Endothelial cell (in vitro differentiated cells): ENCODE measurements at regions not wholly inside any gene's neighbourhood (a gene's known extent, or its start where the extent isn't known, plus 50 kb on each side); places are given as distances from the start of the nearest gene placed in this dataset.
"Not testable (repeated sequence)": the region's sequence is repeated elsewhere in the genome, so short reads cannot be mapped to it uniquely, and the experiment has no call there.

Source experiments
- DNase-seq: peaks from one replicate; pipeline ENCODE4 v3.0.0; 2021; ENCODE audit warnings: low spot score
- H3K27ac Mint-ChIP-seq: one replicate; pipeline ENCODE4 v1.8.0; 2021; ENCODE audit warnings: mixed read lengths, inconsistent platforms; ENCODE audit not compliant: unreplicated experiment
- H3K27me3 Mint-ChIP-seq: one replicate; pipeline ENCODE4 v1.8.0; 2021; ENCODE audit warnings: mild to moderate bottlenecking, moderate library complexity, mixed read lengths, inconsistent platforms; ENCODE audit not compliant: unreplicated experiment
- H3K36me3 Mint-ChIP-seq: one replicate; pipeline ENCODE4 v1.8.0; 2021; ENCODE audit warnings: mild to moderate bottlenecking, low read depth, mixed read lengths, inconsistent platforms; ENCODE audit not compliant: unreplicated experiment
- H3K4me1 Mint-ChIP-seq: one replicate; pipeline ENCODE4 v1.8.0; 2021; ENCODE audit warnings: mild to moderate bottlenecking, mixed read lengths, inconsistent platforms; ENCODE audit not compliant: unreplicated experiment
- H3K4me3 Mint-ChIP-seq: one replicate; pipeline ENCODE4 v1.8.0; 2021; ENCODE audit warnings: mild to moderate bottlenecking, mixed read lengths, inconsistent platforms; ENCODE audit not compliant: unreplicated experiment
- H3K9me3 Mint-ChIP-seq: one replicate; pipeline ENCODE4 v1.8.0; 2021; ENCODE audit warnings: mixed read lengths, inconsistent platforms; ENCODE audit not compliant: unreplicated experiment
- TF ChIP-seq, protein P1 (sequence below): fragments of 200-600 bp; sonication (generic); IDR thresholded peaks from one replicate; pipeline ENCODE4 v1.5.0; 2021; ENCODE audit warnings: antibody characterized with exemption; ENCODE audit not compliant: unreplicated experiment

DNA sequence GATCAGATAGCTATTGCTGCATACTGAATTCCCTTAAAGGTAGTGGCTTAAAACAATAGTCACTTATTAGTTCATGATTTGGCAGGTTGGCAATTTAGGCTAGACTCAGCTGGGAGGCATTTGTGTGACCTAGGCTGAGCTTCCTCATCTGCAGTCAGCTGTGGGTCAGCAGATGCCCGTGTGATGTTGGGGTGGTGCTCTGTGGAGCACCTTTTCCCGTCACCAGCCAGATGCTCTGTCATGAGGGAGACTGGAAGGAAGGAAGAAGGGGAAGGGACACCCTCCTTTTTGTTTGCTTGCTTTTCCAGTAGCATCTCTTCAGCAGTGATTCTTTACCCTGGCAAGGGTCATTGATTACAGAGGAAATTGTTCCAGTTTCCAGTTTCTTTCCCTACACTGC is 99.1 kb downstream of the NPIPB5 start:
- H3K9me3 Mint-ChIP-seq, H3K27ac Mint-ChIP-seq, H3K27me3 Mint-ChIP-seq, DNase-seq, H3K4me3 Mint-ChIP-seq, H3K4me1 Mint-ChIP-seq, H3K36me3 Mint-ChIP-seq: not testable (repeated sequence)

DNA sequence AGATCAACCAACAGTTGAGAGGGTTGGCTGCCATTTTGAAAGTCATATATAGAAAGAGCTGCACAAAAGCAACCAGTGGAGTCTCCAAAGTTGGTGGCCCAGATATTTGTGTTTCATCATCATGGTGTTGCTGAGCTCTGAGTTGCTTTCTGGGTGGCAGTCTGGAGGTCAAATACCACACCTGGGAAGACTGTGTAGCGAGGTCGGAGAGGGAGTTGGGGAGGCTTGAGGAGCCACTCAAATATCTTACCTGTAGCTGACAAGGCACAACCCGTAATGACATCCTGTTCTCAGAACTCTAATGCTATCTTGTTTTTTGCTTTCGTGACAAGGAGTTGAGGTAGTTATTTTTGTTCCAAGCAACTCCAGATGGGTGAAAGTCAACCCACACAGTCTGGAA is 100.4 kb downstream of the NPIPB5 start:
- not testable (repeated sequence) for DNase-seq, H3K27me3 Mint-ChIP-seq, H3K27ac Mint-ChIP-seq, H3K36me3 Mint-ChIP-seq, H3K9me3 Mint-ChIP-seq, H3K4me1 Mint-ChIP-seq, H3K4me3 Mint-ChIP-seq

GRCh38 chr16:22614271-22614947 is 103.7 kb downstream of the NPIPB5 start:
- TF ChIP-seq, protein P1, sequence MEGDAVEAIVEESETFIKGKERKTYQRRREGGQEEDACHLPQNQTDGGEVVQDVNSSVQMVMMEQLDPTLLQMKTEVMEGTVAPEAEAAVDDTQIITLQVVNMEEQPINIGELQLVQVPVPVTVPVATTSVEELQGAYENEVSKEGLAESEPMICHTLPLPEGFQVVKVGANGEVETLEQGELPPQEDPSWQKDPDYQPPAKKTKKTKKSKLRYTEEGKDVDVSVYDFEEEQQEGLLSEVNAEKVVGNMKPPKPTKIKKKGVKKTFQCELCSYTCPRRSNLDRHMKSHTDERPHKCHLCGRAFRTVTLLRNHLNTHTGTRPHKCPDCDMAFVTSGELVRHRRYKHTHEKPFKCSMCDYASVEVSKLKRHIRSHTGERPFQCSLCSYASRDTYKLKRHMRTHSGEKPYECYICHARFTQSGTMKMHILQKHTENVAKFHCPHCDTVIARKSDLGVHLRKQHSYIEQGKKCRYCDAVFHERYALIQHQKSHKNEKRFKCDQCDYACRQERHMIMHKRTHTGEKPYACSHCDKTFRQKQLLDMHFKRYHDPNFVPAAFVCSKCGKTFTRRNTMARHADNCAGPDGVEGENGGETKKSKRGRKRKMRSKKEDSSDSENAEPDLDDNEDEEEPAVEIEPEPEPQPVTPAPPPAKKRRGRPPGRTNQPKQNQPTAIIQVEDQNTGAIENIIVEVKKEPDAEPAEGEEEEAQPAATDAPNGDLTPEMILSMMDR, result no peak
- Mint-ChIP-seq H3K9me3 (no peaks in the 10 kb centered on the region), H3K27ac (no peak overlapping the region), H3K4me3 (no peak overlapping the region), H3K27me3 (peaks cover 2% of the 10 kb centered on the region), H3K36me3 (no peaks in the 10 kb centered on the region), H3K4me1 (no peaks in the 10 kb centered on the region)
- no peak for DNase-seq

GRCh38 chr16:22618842-22619241 is 108.2 kb downstream of the NPIPB5 start:
- no peak overlapping the region for H3K27ac Mint-ChIP-seq
- peaks cover 2% of the 10 kb centered on the region for H3K27me3 Mint-ChIP-seq
- H3K4me3 Mint-ChIP-seq, result no peak overlapping the region
- H3K36me3 Mint-ChIP-seq, result no peaks in the 10 kb centered on the region
- H3K9me3 Mint-ChIP-seq, result no peaks in the 10 kb centered on the region
- TF ChIP-seq, protein P1, result no peak
- DNase-seq, result no peak
- H3K4me1 Mint-ChIP-seq, result no peaks in the 10 kb centered on the region

DNA sequence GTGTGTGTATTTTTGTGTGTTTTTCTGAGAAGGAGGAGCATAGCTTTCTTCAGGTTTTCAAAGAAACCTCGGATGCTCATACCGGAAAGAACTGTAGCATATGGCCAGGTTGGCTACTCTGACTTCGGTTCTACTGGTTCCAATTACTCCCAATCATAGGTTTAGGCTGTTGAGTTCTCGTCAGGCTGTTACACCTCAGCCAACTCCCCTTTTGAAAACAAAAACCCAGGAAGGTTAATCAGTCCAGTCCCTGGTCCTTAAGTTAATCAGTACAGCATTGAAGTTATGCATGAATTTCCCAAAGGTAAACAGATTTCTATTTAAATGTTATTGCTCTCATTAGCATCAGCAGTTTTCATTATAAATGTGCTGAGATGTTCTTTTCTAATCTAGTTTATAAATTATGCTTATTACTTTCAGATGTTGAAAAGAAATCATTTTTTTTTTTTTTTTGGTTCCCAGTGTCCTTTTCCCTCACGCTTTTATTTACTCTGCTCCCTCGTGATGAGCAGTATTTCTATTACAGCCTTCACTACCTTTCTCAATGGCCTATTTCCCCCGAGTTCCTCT is 111.0 kb downstream of the NPIPB5 start:
- no peaks in the 10 kb centered on the region for H3K4me1 Mint-ChIP-seq
- TF ChIP-seq, protein P1, result no peak
- H3K9me3 Mint-ChIP-seq, result no peaks in the 10 kb centered on the region
- no peak for DNase-seq
- H3K4me3 Mint-ChIP-seq, result no peak overlapping the region
- H3K36me3 Mint-ChIP-seq, result no peaks in the 10 kb centered on the region
- peaks cover 2% of the 10 kb centered on the region for H3K27me3 Mint-ChIP-seq
- no peak overlapping the region for H3K27ac Mint-ChIP-seq

DNA sequence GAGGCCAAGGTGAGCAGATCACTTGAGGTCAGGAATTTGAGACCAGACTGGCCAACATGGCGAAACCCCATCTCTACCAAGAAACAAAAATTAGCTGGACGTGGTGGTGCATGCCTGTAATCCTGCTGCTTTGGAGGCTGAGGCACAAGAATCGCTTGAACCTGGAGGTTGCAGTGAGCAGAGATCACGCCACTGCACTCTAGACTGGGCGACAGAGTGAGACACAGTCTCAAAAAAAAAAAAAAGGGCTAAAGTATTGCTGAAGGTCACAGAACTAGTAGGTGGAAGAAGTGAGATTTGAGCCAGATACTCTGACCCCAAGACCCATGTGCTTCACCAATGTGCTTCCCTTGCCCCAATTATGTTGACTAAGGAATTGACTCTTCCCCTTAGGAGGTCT is 112.0 kb downstream of the NPIPB5 start:
- H3K27me3 Mint-ChIP-seq, result peaks cover 2% of the 10 kb centered on the region
- no peaks in the 10 kb centered on the region for H3K4me1 Mint-ChIP-seq
- H3K27ac Mint-ChIP-seq, result no peak overlapping the region
- H3K36me3 Mint-ChIP-seq, result no peaks in the 10 kb centered on the region
- no peaks in the 10 kb centered on the region for H3K9me3 Mint-ChIP-seq
- DNase-seq, result no peak
- TF ChIP-seq, protein P1, result no peak
- no peak overlapping the region for H3K4me3 Mint-ChIP-seq
